ENCODE measurements at regions not wholly inside any gene's neighbourhood (a gene's known extent, or its start where the extent isn't known, plus 50 kb on each side); places are given as distances from the start of the nearest gene placed in this dataset.

GRCh38 chr5:87775228-87775627 lies 362.5 kb upstream of the CCNH start:
- Histone ChIP-seq H3K9me3 (no peaks in the 10 kb centered on the region), H3K4me3 (no peak overlapping the region), H3K27me3 (replicated peaks; ENCODE audit: insufficient read depth) (no peaks in the 10 kb centered on the region), H3K27ac (no peak overlapping the region), H3K36me3 (no peaks in the 10 kb centered on the region), H3K4me1 (ENCODE audit: control insufficient read depth in 1 of 2, low read depth in 2 of 2) (no peaks in the 10 kb centered on the region)
- TF ChIP-seq CTCF (IDR thresholded peaks at IDR 0.05) = no peak
- DNase-seq (ENCODE audit: low spot score) (no peak), ATAC-seq (ENCODE audit: insufficient number of reproducible peaks, low FRiP score, low read depth) (no peak)

DNA sequence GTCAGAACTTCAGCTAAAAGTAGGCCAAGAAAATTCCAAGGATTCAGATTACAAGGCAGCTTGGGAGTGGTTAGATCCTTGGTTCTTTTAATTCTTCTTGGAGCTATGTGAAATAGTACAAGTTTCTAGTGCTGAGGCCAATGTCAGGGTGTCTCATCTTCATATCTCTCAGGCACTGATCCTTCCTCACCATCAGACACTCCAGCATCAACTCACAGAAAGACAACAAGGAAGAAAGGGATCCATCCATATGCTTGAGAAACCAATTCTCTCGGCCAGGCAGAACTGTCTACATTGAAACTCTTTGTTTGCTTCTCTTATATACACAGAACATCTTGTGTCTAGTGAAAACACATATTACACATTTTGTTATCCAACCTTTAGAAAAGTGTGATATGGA lies 362.1 kb upstream of the CCNH start:
- Histone ChIP-seq H3K36me3 (no peaks in the 10 kb centered on the region), H3K27me3 (replicated peaks; ENCODE audit: insufficient read depth) (no peaks in the 10 kb centered on the region), H3K4me1 (ENCODE audit: control insufficient read depth in 1 of 2, low read depth in 2 of 2) (no peaks in the 10 kb centered on the region), H3K9me3 (no peaks in the 10 kb centered on the region), H3K27ac (no peak overlapping the region), H3K4me3 (no peak overlapping the region)
- ATAC-seq (ENCODE audit: insufficient number of reproducible peaks, low FRiP score, low read depth) (no peak), DNase-seq (ENCODE audit: low spot score) (no peak)
- no peak for TF ChIP-seq CTCF (IDR thresholded peaks at IDR 0.05)

GRCh38 chr5:87770601-87771121 lies 357.9 kb upstream of the CCNH start:
- H3K27me3 ChIP-seq (replicated peaks; ENCODE audit: insufficient read depth) = no peaks in the 10 kb centered on the region
- no peaks in the 10 kb centered on the region for H3K4me1 ChIP-seq (ENCODE audit: control insufficient read depth in 1 of 2, low read depth in 2 of 2)
- ATAC-seq (ENCODE audit: insufficient number of reproducible peaks, low FRiP score, low read depth) (no peak), DNase-seq (ENCODE audit: low spot score) (no peak)
- H3K4me3 ChIP-seq = no peak overlapping the region
- no peak overlapping the region for H3K27ac ChIP-seq
- H3K9me3 ChIP-seq = no peaks in the 10 kb centered on the region
- no peaks in the 10 kb centered on the region for H3K36me3 ChIP-seq
- no peak for TF ChIP-seq CTCF (IDR thresholded peaks at IDR 0.05)

DNA sequence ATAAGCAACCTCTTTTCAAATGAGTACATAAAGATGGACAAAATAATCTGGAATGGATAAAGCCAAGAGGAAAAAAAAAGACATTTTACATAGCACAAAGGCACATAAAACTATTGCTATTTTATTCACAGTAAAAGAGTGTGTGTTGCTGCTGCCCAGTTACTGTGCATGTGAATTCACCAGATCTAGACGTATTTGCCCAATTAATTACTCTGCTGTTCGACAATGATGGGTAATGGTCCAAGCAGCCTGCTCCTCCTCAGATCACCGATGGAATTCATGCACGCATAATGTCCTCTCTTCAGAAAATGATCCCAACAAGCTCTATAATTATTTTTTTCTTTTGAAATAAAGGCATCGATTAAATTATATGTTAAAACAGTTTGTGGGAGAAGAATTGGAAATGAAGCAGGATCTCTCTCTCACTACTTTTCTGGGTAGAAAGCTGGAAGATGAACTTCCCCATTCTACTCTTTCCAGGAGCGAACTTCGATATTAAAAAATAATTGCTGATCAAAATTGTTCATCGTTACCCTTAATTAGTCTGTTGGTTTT lies 357.4 kb upstream of the CCNH start:
- Histone ChIP-seq H3K27me3 (replicated peaks; ENCODE audit: insufficient read depth) (no peaks in the 10 kb centered on the region), H3K27ac (no peak overlapping the region), H3K4me1 (ENCODE audit: control insufficient read depth in 1 of 2, low read depth in 2 of 2) (no peaks in the 10 kb centered on the region), H3K36me3 (no peaks in the 10 kb centered on the region), H3K9me3 (no peaks in the 10 kb centered on the region), H3K4me3 (no peak overlapping the region)
- no peak for TF ChIP-seq CTCF (IDR thresholded peaks at IDR 0.05)
- ATAC-seq (ENCODE audit: insufficient number of reproducible peaks, low FRiP score, low read depth) (no peak), DNase-seq (ENCODE audit: low spot score) (no peak)

GRCh38 chr5:87769157-87769556 lies 356.4 kb upstream of the CCNH start:
- H3K9me3 ChIP-seq = no peaks in the 10 kb centered on the region
- ATAC-seq (ENCODE audit: insufficient number of reproducible peaks, low FRiP score, low read depth) (no peak), DNase-seq (ENCODE audit: low spot score) (no peak)
- no peak overlapping the region for H3K4me3 ChIP-seq
- no peaks in the 10 kb centered on the region for H3K27me3 ChIP-seq (replicated peaks; ENCODE audit: insufficient read depth)
- no peaks in the 10 kb centered on the region for H3K36me3 ChIP-seq
- TF ChIP-seq CTCF (IDR thresholded peaks at IDR 0.05) = no peak
- H3K27ac ChIP-seq = no peak overlapping the region
- no peaks in the 10 kb centered on the region for H3K4me1 ChIP-seq (ENCODE audit: control insufficient read depth in 1 of 2, low read depth in 2 of 2)

All from thoracic aorta (tissue), 2 donors.